Kidney epithelial cell (primary cell): ENCODE measurements at regions not wholly inside any gene's neighbourhood (a gene's known extent, or its start where the extent isn't known, plus 50 kb on each side); places are given as distances from the start of the nearest gene placed in this dataset.

Experiments used
- DNase-seq: peaks from one replicate; pipeline ENCODE4 v3.0.0-alpha.2; 2010; ENCODE audit warnings: low read depth
- H3K27me3 ChIP-seq: 2 replicates; pipeline ENCODE4 v1.6.0; 2011; ENCODE audit warnings: low read length; ENCODE audit not compliant: control insufficient read depth, insufficient read depth
- H3K36me3 ChIP-seq: 2 replicates; pipeline ENCODE4 v1.5.1; 2011; ENCODE audit warnings: low read length; ENCODE audit not compliant: control insufficient read depth, insufficient read depth
- H3K4me3 ChIP-seq: 2 replicates; pipeline ENCODE4 v1.5.1; 2011; ENCODE audit warnings: low read depth, mild to moderate bottlenecking, control low read depth, low read length
- TF ChIP-seq, protein P1 (sequence below): IDR thresholded peaks from 2 replicates; pipeline ENCODE4 v1.5.1; 2011; ENCODE audit warnings: mild to moderate bottlenecking, moderate library complexity, low read length, control low read depth, inconsistent platforms; ENCODE audit not compliant: insufficient read depth, poor library complexity, severe bottlenecking

GRCh38 chr17:14557480-14557879 is 256.6 kb downstream of the HS3ST3B1 start:
- no peak for DNase-seq
- Histone ChIP-seq H3K27me3 (no peaks in the 10 kb centered on the region), H3K4me3 (no peak overlapping the region), H3K36me3 (no peaks in the 10 kb centered on the region)
- TF ChIP-seq, protein P1, sequence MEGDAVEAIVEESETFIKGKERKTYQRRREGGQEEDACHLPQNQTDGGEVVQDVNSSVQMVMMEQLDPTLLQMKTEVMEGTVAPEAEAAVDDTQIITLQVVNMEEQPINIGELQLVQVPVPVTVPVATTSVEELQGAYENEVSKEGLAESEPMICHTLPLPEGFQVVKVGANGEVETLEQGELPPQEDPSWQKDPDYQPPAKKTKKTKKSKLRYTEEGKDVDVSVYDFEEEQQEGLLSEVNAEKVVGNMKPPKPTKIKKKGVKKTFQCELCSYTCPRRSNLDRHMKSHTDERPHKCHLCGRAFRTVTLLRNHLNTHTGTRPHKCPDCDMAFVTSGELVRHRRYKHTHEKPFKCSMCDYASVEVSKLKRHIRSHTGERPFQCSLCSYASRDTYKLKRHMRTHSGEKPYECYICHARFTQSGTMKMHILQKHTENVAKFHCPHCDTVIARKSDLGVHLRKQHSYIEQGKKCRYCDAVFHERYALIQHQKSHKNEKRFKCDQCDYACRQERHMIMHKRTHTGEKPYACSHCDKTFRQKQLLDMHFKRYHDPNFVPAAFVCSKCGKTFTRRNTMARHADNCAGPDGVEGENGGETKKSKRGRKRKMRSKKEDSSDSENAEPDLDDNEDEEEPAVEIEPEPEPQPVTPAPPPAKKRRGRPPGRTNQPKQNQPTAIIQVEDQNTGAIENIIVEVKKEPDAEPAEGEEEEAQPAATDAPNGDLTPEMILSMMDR = no peak

GRCh38 chr17:14553847-14554246 is 253.0 kb downstream of the HS3ST3B1 start:
- no peak overlapping the region for H3K4me3 ChIP-seq
- DNase-seq = no peak
- TF ChIP-seq, protein P1 = no peak
- no peaks in the 10 kb centered on the region for H3K36me3 ChIP-seq
- H3K27me3 ChIP-seq = no peaks in the 10 kb centered on the region

DNA sequence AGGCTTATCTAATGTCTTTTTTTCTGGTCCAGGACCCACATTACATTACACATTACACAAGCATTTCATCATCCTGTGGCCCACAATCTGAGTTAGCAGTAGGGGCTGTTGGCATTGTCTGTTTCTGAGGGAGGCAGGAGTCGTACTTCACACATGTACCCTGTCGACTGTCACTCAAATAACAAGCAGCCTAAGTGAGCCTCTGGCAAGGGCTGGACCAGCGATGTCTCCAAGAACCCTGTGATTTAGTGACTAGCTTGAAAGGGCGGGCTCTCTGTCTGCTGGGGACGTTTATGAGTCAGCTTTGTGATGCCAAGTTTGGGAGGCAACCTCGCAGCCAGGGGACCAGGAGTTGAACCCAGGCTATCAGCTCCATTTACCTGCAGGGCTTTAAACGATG is 251.4 kb downstream of the HS3ST3B1 start:
- DNase-seq = no peak
- Histone ChIP-seq H3K27me3 (no peaks in the 10 kb centered on the region), H3K36me3 (no peaks in the 10 kb centered on the region), H3K4me3 (no peak overlapping the region)
- TF ChIP-seq, protein P1 = no peak

- DNase-seq = no peak
- Histone ChIP-seq H3K36me3 (no peaks in the 10 kb centered on the region), H3K27me3 (no peaks in the 10 kb centered on the region), H3K4me3 (no peak overlapping the region)
- TF ChIP-seq, protein P1 = no peak
Measured at GRCh38 chr17:14547556-14547955, 246.7 kb downstream of the HS3ST3B1 start.

DNA sequence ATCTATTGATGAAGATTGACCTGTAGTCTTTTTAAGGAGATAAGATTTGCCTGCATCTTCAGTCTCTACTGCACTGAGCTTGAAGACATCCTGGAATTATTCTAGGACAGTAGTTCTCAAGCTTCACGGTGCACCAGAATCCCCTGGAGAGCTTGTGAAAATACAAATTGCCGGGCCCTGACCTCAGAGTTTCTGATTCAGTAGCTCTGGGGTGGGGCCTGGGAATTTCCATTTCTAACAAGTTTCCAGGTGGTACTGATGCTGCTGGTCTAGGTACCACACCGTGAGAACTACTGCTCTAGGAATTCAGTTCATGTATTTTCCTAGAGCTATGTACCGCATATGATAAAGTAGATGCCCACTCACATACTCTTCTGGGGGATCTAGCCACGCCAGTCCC is 246.1 kb downstream of the HS3ST3B1 start:
- no peaks in the 10 kb centered on the region for H3K27me3 ChIP-seq
- no peak overlapping the region for H3K4me3 ChIP-seq
- no peak for DNase-seq
- TF ChIP-seq, protein P1 = no peak
- no peaks in the 10 kb centered on the region for H3K36me3 ChIP-seq

- H3K27me3 ChIP-seq = no peaks in the 10 kb centered on the region
- DNase-seq = no peak
- no peak overlapping the region for H3K4me3 ChIP-seq
- TF ChIP-seq, protein P1 = no peak
- no peaks in the 10 kb centered on the region for H3K36me3 ChIP-seq
Measured at GRCh38 chr17:14545156-14545906, 244.4 kb downstream of the HS3ST3B1 start.
